ENCODE measurements at regions not wholly inside any gene's neighbourhood (a gene's known extent, or its start where the extent isn't known, plus 50 kb on each side); places are given as distances from the start of the nearest gene placed in this dataset.

DNA sequence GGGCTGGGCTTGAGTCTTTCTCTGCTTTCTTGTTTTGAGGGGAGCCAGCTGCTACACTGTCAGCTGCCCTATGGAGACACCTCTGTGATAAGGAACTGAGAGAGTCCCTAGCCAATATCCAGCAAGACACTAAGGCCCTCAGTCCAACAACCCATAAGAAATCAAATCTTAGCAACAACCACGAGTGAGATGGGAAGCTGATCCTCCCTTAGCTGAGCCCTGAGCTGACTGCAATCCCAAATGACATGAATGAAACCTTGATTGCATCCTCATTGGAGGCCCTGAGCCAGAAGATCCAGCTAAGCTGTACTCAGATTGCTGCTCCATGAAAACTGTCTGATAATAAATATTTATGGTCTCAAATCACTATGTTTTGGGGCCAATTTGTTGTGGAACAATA, 302.1 kb upstream of the MME start:
- TF ChIP-seq, protein P1, sequence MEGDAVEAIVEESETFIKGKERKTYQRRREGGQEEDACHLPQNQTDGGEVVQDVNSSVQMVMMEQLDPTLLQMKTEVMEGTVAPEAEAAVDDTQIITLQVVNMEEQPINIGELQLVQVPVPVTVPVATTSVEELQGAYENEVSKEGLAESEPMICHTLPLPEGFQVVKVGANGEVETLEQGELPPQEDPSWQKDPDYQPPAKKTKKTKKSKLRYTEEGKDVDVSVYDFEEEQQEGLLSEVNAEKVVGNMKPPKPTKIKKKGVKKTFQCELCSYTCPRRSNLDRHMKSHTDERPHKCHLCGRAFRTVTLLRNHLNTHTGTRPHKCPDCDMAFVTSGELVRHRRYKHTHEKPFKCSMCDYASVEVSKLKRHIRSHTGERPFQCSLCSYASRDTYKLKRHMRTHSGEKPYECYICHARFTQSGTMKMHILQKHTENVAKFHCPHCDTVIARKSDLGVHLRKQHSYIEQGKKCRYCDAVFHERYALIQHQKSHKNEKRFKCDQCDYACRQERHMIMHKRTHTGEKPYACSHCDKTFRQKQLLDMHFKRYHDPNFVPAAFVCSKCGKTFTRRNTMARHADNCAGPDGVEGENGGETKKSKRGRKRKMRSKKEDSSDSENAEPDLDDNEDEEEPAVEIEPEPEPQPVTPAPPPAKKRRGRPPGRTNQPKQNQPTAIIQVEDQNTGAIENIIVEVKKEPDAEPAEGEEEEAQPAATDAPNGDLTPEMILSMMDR (IDR thresholded peaks at IDR 0.05) = no peak
- TF ChIP-seq POLR2A (IDR thresholded peaks at IDR 0.05) = no peak
